Activated CD8-positive, alpha-beta T cell treated with anti-CD3 and anti-CD28 coated beads for 36 hours (primary cell): ENCODE measurements at regions not wholly inside any gene's neighbourhood (a gene's known extent, or its start where the extent isn't known, plus 50 kb on each side); places are given as distances from the start of the nearest gene placed in this dataset.
A peak's percentile ranks its signal among the peaks of the same experiment; 100 is the strongest.
"Not testable (repeated sequence)": the region's sequence is repeated elsewhere in the genome, so short reads cannot be mapped to it uniquely, and the experiment has no call there.

ENCODE experiments used
- ATAC-seq: fragments of 200-7000 bp; cut with Tn5 transposase; one replicate; pipeline ENCODE4 v1.10.0; 2021; ENCODE audit warnings: mild to moderate bottlenecking, moderate library complexity
- CTCF ChIA-PET: fragments of 350-600 bp; sonication (Branson Sonifier 250); formaldehyde crosslinking; loops from one replicate; lab custom pipeline; 2021; ENCODE audit warnings: antibody characterized with exemption; lab: Charles Lee
- POLR2A ChIA-PET: fragments of 350-600 bp; sonication (Branson Sonifier 250); formaldehyde crosslinking; loops from one replicate; lab custom pipeline; 2021; ENCODE audit warnings: antibody characterized with exemption; lab: Charles Lee
- DNase-seq: peaks from one replicate; pipeline ENCODE4 v3.0.0-alpha.2; 2020
- H3K27ac Mint-ChIP-seq: one replicate; pipeline ENCODE4 v1.8.0; 2021; ENCODE audit warnings: mild to moderate bottlenecking, mixed read lengths
- H3K27me3 Mint-ChIP-seq: one replicate; pipeline ENCODE4 v1.8.0; 2021; ENCODE audit warnings: mixed read lengths
- H3K36me3 Mint-ChIP-seq: one replicate; pipeline ENCODE4 v1.8.0; 2021; ENCODE audit warnings: low read depth, mixed read lengths
- H3K4me1 Mint-ChIP-seq: one replicate; pipeline ENCODE4 v1.8.0; 2021; ENCODE audit warnings: low read depth, mixed read lengths
- H3K4me3 Mint-ChIP-seq: one replicate; pipeline ENCODE4 v1.8.0; 2021; ENCODE audit warnings: mild to moderate bottlenecking, moderate library complexity, mixed read lengths
- H3K9me3 Mint-ChIP-seq: one replicate; pipeline ENCODE4 v1.8.0; 2021; ENCODE audit warnings: mixed read lengths
- CTCF ChIP-seq: fragments of 200-600 bp; IDR thresholded peaks from one replicate; pipeline ENCODE4 v1.8.0; 2022; ENCODE audit warnings: antibody characterized with exemption, mild to moderate bottlenecking
- intact Hi-C: fragments of 100-400 bp; cut with micrococcal nuclease; formaldehyde crosslinking; loops from one replicate; pipeline ENCODE4 v1.10.0; 2022

GRCh38 chr3:153221748-153222162 lies 59.7 kb downstream of the RAP2B start:
- H3K4me3 Mint-ChIP-seq, result peak overlapping the region; percentile 65
- H3K4me1 Mint-ChIP-seq, result peaks cover 48% of the 10 kb centered on the region
- no peaks in the 10 kb centered on the region for H3K27me3 Mint-ChIP-seq
- H3K9me3 Mint-ChIP-seq, result peaks cover 7% of the 10 kb centered on the region
- ATAC-seq (peak; percentile 96), DNase-seq (peak; percentile 76)
- ChIA-PET POLR2A (interaction anchor here (0.7 to 2.4 kb wide), 4 partner anchors 9 to 164 kb away, joined by 3 to 7 read pairs (median 4); no protein-coding TSS in a partner anchor), CTCF (interaction anchor here (0.7 kb wide), 1 partner anchor 14 kb away, joined by 3 read pairs; no protein-coding TSS in a partner anchor)
- H3K36me3 Mint-ChIP-seq, result no peaks in the 10 kb centered on the region
- intact Hi-C loops, result no loop called here
- peak overlapping the region; percentile 93 for H3K27ac Mint-ChIP-seq
- TF ChIP-seq CTCF, result no peak

- H3K27me3 Mint-ChIP-seq, DNase-seq, H3K36me3 Mint-ChIP-seq, ATAC-seq, H3K4me3 Mint-ChIP-seq, H3K27ac Mint-ChIP-seq, intact Hi-C loops, CTCF ChIA-PET, POLR2A ChIA-PET, H3K9me3 Mint-ChIP-seq: not testable (repeated sequence)
- H3K4me1 Mint-ChIP-seq, result peaks cover 16% of the 10 kb centered on the region
Observed at GRCh38 chr3:153226877-153227276, 64.9 kb downstream of the RAP2B start.

- H3K9me3 Mint-ChIP-seq, H3K36me3 Mint-ChIP-seq, CTCF ChIA-PET, DNase-seq, H3K4me1 Mint-ChIP-seq, H3K4me3 Mint-ChIP-seq, H3K27ac Mint-ChIP-seq, POLR2A ChIA-PET, intact Hi-C loops, H3K27me3 Mint-ChIP-seq, ATAC-seq: not testable (repeated sequence)
Observed at GRCh38 chr3:153230427-153230826, 68.4 kb downstream of the RAP2B start.

GRCh38 chr3:153231245-153231644 lies 69.2 kb downstream of the RAP2B start:
- intact Hi-C loops, H3K9me3 Mint-ChIP-seq, H3K4me1 Mint-ChIP-seq, POLR2A ChIA-PET, H3K27me3 Mint-ChIP-seq, DNase-seq, ATAC-seq, H3K4me3 Mint-ChIP-seq, H3K27ac Mint-ChIP-seq, H3K36me3 Mint-ChIP-seq, CTCF ChIA-PET: not testable (repeated sequence)

GRCh38 chr3:153232050-153232752 lies 70.2 kb downstream of the RAP2B start:
- POLR2A ChIA-PET, ATAC-seq, H3K36me3 Mint-ChIP-seq, H3K27ac Mint-ChIP-seq, H3K4me3 Mint-ChIP-seq, intact Hi-C loops, H3K4me1 Mint-ChIP-seq, H3K27me3 Mint-ChIP-seq, DNase-seq, H3K9me3 Mint-ChIP-seq: not testable (repeated sequence)
- CTCF ChIA-PET, result interaction anchor here (1.0 kb wide), 1 partner anchor 64 kb away, joined by 3 read pairs; no protein-coding TSS in a partner anchor

GRCh38 chr3:153232851-153233271 lies 70.8 kb downstream of the RAP2B start:
- POLR2A ChIA-PET, result no interaction called here
- DNase-seq, result no peak
- no peak for TF ChIP-seq CTCF
- intact Hi-C loops, result no loop called here
- no peak for ATAC-seq
- Mint-ChIP-seq H3K36me3 (no peaks in the 10 kb centered on the region), H3K4me1 (peaks cover 8% of the 10 kb centered on the region), H3K4me3 (no peak overlapping the region), H3K9me3 (no peaks in the 10 kb centered on the region), H3K27me3 (no peaks in the 10 kb centered on the region), H3K27ac (no peak overlapping the region)
- CTCF ChIA-PET, result interaction anchor here (1.0 kb wide), 1 partner anchor 65 kb away, joined by 3 read pairs; no protein-coding TSS in a partner anchor

GRCh38 chr3:153233986-153234385 lies 72.0 kb downstream of the RAP2B start:
- Mint-ChIP-seq H3K4me3 (no peak overlapping the region), H3K4me1 (peaks cover 8% of the 10 kb centered on the region), H3K9me3 (peaks cover 1% of the 10 kb centered on the region), H3K27ac (no peak overlapping the region), H3K36me3 (no peaks in the 10 kb centered on the region), H3K27me3 (no peaks in the 10 kb centered on the region)
- POLR2A ChIA-PET, result no interaction called here
- TF ChIP-seq CTCF, result no peak
- DNase-seq (no peak), ATAC-seq (no peak)
- CTCF ChIA-PET, result no interaction called here
- intact Hi-C loops, result no loop called here
